ENCODE measurements at regions not wholly inside any gene's neighbourhood (a gene's known extent, or its start where the extent isn't known, plus 50 kb on each side); places are given as distances from the start of the nearest gene placed in this dataset.

DNA sequence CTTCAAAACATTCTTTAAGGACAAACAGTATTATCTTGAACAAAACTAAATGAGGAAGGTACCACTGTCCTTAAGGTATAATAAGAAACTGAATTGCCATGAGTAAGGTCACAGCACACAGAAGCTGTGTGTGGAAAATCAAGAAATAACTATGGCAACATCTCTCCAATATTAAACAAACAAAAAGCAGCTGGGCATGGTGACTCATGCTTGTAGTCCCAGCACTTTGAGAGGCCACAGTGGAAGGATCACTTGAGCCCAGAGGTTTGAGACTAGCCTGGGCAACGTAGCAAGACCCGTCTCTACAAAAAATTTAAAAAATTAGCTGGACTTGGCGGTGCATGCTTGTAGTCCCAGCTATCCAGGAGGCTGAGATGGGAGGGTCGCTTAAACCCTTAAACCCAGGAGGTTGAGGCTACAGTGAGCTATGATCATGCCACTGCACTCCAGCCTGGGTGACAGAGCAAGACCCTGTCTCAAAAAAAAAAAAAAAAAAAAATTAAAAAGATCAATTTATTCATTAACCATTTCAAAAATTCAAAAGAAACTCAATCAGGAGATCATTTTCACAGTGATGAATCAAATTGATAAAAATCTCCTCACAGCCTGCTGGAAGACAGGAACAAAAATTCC is 195.4 kb downstream of the SKIDA1 start:
- peak; percentile 90 to 92 for ATAC-seq

GRCh38 chr10:21327289-21327993 is 198.0 kb downstream of the SKIDA1 start:
- H3K27me3 ChIP-seq (ENCODE audit: low read depth): no peaks in the 10 kb centered on the region
- H3K36me3 ChIP-seq: no peaks in the 10 kb centered on the region
- peaks cover 5% of the 10 kb centered on the region for H3K4me1 ChIP-seq
- intact Hi-C loops (cut with DNase I): no loop called here
- ATAC-seq: no peak
- no peak overlapping the region for H3K27ac ChIP-seq
- no peak overlapping the region for H3K4me3 ChIP-seq
- no peak for DNase-seq
- H3K9me3 ChIP-seq: no peaks in the 10 kb centered on the region
- no peak for TF ChIP-seq CTCF (IDR thresholded peaks at IDR 0.05)

More for the DNA sequence above, 195.4 kb downstream of the SKIDA1 start:
- no peak for TF ChIP-seq CTCF (IDR thresholded peaks at IDR 0.05)
- Histone ChIP-seq H3K4me3 (no peak overlapping the region), H3K27ac (peak overlapping the region; percentile 62), H3K27me3 (ENCODE audit: low read depth) (no peaks in the 10 kb centered on the region), H3K4me1 (peaks cover 6% of the 10 kb centered on the region), H3K9me3 (no peaks in the 10 kb centered on the region), H3K36me3 (no peaks in the 10 kb centered on the region)
- DNase-seq: no peak
- intact Hi-C loops (cut with DNase I): no loop called here

DNA sequence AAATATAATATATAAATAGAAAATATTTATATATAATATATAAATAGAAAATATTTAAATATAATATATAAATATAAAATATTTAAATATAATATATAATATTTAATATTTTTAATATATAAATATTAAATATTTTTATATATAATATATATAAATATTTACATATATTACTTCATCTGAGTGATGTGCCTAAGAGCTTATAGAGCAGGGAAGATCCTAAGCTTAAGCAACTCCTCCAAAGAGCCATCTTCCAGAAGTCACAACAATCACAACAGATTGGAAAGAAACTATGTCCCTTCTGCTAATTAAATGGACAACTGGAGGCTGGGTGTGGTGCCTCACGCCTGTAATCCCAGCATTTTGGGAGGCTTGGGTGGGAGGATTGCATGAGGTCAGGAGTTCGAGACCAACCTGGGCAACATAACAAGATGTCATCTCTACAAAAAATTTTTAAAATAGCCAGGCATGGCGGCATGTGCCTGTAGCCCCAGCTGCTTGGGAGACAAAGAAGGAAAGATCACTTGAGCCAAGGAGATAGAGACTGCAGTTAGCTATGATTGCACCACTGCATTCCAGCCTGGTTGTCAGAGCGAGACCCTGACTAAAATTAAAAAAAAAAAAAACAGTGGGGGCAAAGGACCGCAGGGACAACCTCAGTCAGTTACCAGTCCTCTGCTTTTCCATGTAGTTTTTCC is 198.7 kb downstream of the SKIDA1 start:
- H3K27me3 ChIP-seq (ENCODE audit: low read depth): no peaks in the 10 kb centered on the region
- DNase-seq (no peak), ATAC-seq (no peak)
- H3K9me3 ChIP-seq: no peaks in the 10 kb centered on the region
- no peak overlapping the region for H3K4me3 ChIP-seq
- H3K36me3 ChIP-seq: no peaks in the 10 kb centered on the region
- intact Hi-C loops (cut with DNase I): no loop called here
- H3K4me1 ChIP-seq: peaks cover 5% of the 10 kb centered on the region
- TF ChIP-seq CTCF (IDR thresholded peaks at IDR 0.05): no peak
- no peak overlapping the region for H3K27ac ChIP-seq

GRCh38 chr10:21318540-21319167 is 206.8 kb downstream of the SKIDA1 start:
- Histone ChIP-seq H3K27me3 (ENCODE audit: low read depth) (no peaks in the 10 kb centered on the region), H3K4me3 (no peak overlapping the region), H3K27ac (no peak overlapping the region), H3K36me3 (no peaks in the 10 kb centered on the region), H3K4me1 (peaks cover 22% of the 10 kb centered on the region), H3K9me3 (no peaks in the 10 kb centered on the region)
- no peak for ATAC-seq
- no peak for DNase-seq
- TF ChIP-seq CTCF (IDR thresholded peaks at IDR 0.05): no peak
- intact Hi-C loops (cut with DNase I): no loop called here

- DNase-seq: no peak
- no peak for TF ChIP-seq CTCF (IDR thresholded peaks at IDR 0.05)
Observed at GRCh38 chr10:21317902-21318301, 207.6 kb downstream of the SKIDA1 start.

More at GRCh38 chr10:21317902-21318301, 207.6 kb downstream of the SKIDA1 start:
- Histone ChIP-seq H3K9me3 (no peaks in the 10 kb centered on the region), H3K4me3 (no peak overlapping the region), H3K36me3 (no peaks in the 10 kb centered on the region), H3K27me3 (ENCODE audit: low read depth) (no peaks in the 10 kb centered on the region), H3K27ac (no peak overlapping the region), H3K4me1 (peaks cover 22% of the 10 kb centered on the region)
- ATAC-seq: no peak
- intact Hi-C loops (cut with DNase I): no loop called here

All from lower lobe of right lung (tissue), 2 donors.